ENCODE measurements at regions not wholly inside any gene's neighbourhood (a gene's known extent, or its start where the extent isn't known, plus 50 kb on each side); places are given as distances from the start of the nearest gene placed in this dataset.

GRCh38 chr15:101590785-101591184, 61.4 kb downstream of the TM2D3 start:
- DNase-seq (ENCODE audit: low spot score), result no peak

DNA sequence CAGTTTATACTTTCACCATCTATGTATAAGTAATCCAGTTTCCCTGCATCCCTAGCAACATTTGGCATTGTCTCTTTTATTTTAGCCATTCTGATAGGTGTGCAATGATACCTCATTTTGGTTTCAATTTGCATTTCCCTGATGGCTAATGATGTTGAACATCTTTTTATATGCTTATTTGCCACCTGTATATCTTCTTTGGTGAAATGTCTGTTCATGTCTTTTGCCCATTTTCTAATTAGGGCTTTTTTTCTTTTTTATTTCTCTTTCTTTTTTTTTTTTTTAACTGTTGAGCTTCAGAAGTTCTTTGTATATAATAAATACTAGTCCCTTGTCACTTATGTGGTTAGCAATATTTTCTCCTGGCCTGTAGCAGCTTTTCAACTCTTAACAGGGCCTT, 68.9 kb downstream of the TM2D3 start:
- no peak for DNase-seq (ENCODE audit: low spot score)

DNA sequence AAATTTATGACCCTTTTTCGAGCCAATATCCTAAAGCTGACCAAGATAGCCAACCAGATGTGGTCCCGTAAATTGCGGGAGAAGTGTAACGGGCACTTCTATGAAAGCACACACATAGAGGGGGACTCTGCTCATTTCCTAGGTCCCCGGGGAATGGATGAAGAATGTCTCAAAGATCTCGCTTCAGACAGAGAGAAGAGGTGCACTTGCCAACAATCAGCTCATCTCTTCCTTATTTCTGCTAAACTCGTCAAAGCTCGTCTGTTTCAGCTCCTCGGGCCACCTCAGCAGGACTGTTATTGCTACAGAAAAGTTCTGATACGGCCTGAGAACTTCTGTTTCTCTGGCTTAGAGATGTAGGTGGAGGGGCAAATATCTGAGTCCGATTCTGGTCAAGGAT, 71.8 kb downstream of the TM2D3 start:
- no peak for DNase-seq (ENCODE audit: low spot score)

GRCh38 chr15:101579631-101580163, 72.5 kb downstream of the TM2D3 start:
- no peak for DNase-seq (ENCODE audit: low spot score)

GRCh38 chr15:101578443-101578894, 73.7 kb downstream of the TM2D3 start:
- DNase-seq (ENCODE audit: low spot score), result peak; percentile 70

GRCh38 chr15:101573951-101574350, 78.2 kb downstream of the TM2D3 start:
- DNase-seq (ENCODE audit: low spot score), result no peak

DNA sequence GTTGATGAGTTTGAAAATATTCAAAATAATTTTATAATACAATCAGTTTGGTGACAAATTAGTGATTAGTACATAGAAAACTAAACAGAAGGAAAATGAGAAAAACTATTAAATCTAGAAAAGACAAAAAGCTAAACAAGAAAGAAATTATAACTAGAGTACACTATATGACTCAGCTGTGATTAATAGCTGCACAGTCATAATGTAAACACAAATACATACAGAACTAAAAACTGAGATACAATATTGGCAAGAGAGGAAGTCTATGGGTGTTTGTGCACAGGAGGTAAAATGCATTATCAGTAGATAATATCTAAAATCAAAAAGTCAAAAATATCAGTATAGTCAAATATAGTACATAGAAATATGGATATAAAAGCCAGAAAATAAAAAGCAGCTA, 80.7 kb upstream of the PCSK6 start:
- no peak for DNase-seq (ENCODE audit: low spot score)

DNA sequence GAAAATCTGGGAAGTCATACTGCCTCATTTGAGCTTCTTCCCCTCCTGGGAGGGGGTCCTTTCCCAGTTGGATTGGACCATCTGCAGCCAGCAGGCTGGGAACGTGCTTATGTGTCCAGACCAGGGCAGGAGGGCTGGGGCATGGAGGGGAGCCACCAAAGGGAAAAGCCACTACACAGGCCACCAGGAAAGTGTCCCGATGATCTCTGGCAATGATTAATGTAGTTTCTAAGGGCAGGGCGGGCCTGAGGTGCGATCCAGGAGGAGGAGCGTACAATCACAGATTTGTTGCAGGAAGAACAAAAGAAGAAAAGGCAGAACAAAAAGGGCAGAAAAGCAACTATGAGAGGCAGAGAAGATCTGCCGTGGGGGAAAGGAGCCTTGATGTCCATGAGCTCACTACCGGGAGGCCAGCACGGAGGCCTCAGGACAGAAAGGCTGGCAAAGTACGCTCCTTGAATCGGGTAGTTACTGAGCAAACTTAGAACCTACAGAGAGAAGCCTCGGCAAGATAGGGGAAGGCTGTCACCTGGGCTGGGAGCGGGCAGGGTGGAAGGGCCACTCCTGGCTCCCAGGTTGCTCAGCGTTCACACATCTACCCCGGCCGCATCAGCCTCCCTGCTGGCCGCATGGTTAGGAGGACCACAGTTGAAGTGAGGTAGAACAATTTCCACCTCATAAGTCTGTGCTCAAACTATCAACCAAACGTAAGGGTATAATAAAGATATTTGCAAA, 79.5 kb upstream of the PCSK6 start:
- DNase-seq (ENCODE audit: low spot score), result no peak

- no peak for DNase-seq (ENCODE audit: low spot score)
Measured at GRCh38 chr15:101568309-101568708, 78.8 kb upstream of the PCSK6 start.

DNA sequence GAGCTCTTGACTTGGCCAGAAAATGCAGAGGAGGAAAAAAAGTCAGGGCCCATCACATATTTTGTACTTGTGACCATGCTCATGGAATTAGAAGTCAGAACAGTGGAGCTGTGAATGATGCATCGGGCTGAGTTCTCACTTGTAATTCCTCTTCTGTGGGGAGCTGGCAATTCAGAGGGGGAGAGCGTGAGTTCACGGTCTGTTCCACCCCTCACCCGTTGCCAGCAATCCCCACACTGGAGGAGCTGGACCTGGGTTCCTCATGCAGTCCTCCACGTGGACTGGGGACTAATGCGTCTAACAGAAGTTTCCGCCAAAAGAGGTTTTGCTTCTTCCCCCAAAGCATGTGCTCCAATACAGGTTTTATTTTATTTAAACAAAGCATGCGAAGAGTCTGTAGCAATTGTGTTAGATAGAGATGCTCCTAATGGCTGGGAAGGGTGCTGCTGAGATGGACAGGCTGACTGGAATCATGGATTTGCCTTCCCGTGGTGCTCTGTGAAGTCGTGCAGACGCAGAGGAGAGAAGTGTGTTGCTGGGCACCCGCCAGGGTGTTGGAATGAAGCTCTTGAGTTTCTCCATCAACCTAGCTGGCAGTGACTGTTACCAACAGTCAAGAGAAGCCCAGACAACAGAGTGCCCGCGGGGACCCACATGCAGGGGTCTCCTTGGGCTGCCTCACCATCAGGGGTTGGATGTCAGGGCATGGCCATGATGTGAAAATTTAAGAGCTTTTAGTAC, 77.4 kb upstream of the PCSK6 start:
- DNase-seq (ENCODE audit: low spot score), result no peak

DNA sequence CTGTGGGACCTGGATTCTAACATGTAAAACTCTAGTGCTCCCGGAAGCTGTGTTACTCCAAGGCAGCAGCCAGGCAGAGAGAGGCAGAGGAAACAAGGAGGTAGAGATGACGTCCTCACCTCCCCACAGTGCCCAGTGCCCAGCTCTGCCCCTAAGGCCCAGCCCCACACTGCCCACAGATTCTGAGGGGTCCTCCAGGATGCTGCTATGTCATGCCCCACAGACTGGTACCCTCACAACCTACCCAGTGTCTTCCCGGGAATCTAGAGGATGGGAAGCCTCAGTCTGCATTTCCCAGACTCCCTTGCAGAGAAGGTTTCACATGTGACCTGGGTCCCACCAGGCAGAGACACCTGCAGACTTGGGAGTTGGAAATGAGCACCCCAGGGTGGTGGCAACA, 75.9 kb upstream of the PCSK6 start:
- no peak for DNase-seq (ENCODE audit: low spot score)

DNA sequence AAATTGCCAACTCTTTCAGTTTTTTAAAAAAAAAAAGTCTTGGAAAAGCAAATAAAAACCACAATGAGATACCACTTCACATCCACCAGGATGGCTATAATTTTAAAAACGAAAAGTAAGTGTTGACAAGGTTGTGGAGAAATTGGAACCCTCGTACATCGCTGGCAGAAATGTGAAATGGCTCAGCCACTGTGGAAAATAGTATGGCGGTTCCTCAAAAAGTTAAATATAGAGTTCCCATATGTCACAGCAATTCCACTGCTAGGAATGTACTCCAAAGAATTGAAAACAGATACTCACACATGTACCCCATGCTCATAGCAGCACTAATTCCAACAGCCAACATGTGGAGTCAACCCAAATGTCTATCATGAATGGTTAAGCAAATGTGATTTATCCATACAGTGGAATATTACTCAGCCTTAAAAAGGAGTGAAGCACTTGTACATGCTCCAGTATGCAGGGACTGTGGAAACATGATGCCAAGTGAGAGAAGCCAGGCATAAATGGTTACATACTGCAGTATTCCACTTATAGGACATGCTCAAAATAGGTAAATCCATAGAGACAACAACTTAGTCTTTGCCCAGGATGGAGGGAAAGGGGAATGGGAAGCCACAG, 73.8 kb upstream of the PCSK6 start:
- no peak for DNase-seq (ENCODE audit: low spot score)

- no peak for DNase-seq (ENCODE audit: low spot score)
Measured at GRCh38 chr15:101562428-101563059, 73.0 kb upstream of the PCSK6 start.

- no peak for DNase-seq (ENCODE audit: low spot score)
Measured at GRCh38 chr15:101561584-101561906, 72.0 kb upstream of the PCSK6 start.

- DNase-seq (ENCODE audit: low spot score), result no peak
Measured at GRCh38 chr15:101560722-101561583, 71.4 kb upstream of the PCSK6 start.

DNA sequence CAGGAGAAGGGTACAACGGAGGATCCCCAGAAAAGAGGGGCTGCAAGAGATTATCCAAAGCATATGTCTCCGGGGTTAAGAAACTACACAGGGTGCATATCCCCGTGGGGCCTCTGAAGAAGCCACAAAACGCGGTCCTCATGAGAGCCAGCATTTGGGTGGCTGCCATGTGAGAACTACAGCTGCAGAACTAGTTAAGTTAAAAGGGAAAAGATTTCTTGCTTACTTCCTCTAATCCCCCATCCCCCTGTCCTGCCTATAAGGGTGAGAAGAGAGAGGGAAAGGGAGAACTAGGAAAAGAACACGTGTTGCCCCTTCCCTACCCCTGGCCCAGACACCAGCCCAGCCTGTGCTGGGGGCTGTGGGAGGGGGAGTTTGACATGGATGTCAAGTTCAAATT, 70.4 kb upstream of the PCSK6 start:
- no peak for DNase-seq (ENCODE audit: low spot score)

DNA sequence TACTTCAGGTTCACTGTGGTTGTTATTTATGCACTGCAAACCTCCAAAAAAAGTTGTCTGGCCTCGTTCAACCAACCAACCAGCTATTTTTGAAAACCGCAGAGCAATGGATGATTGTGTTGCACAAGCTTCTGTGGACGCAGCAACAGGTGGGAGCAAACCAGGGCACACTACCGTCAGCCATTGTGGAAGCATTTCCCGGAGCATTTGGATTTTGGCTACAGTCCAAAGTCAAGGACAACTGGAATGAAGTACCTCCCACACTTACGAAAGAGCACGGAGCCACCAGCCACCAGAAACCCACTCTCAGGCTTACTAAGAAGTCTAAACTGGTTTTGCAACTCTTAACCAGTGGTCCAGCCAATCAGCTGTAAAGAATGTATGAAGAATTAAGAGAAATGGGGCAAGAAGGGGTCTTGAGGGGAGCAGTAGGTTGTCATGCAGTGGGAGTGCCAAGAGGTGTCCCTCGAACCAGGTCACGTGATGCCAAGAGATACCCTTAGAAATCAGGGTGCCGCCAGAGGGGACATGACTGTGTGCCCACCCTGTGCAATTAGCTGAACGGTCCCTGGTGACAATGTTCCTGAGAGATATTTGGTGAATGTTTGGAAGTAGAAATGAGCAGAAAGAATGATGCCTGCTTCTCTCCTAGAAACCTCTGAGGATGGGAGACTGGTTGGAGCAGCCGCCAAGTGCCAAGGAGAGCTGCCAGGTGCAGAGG, 68.9 kb upstream of the PCSK6 start:
- DNase-seq (ENCODE audit: low spot score), result no peak

- DNase-seq (ENCODE audit: low spot score), result no peak
Measured at GRCh38 chr15:101556273-101556672, 66.8 kb upstream of the PCSK6 start.

DNA sequence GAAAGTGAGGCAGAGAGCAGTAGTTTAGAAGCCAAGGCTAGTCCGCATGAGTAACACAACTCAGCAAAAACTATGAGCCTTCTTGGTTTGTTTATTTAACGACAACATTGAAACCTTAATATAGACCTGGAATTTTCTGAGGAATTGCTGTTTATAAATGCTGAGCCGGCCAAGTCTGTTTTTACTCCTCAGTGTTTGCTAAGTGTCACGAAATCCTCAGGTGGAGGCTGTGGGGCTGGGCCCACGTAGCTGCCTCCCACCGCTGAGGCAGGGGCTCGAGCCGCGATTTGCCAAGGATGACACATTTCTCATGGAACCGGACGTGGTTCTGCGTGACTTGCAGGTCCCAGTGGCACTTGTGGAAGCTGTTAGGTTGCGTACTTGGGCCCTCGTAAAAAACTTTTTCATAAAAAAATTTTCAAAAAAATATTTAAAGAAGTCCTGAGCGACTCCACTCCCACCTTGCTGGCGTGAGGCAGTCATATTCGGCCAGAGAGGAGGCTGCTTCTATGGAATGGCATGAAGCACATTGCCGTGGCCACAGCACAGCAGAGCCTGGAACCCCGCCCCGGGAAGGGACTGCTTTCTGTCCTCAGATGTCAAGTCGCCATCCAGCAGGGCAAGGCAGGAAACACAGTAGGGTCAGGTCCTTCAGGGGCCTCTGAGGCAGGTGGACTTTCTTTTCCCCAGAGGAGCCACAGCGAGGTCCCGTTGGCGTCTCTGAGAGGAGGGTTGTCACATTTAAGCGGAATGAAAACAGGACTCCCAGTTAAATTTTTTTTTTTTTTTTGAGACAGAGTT, 64.8 kb upstream of the PCSK6 start:
- DNase-seq (ENCODE audit: low spot score), result no peak
